ENCODE measurements at regions not wholly inside any gene's neighbourhood (a gene's known extent, or its start where the extent isn't known, plus 50 kb on each side); places are given as distances from the start of the nearest gene placed in this dataset.

DNA sequence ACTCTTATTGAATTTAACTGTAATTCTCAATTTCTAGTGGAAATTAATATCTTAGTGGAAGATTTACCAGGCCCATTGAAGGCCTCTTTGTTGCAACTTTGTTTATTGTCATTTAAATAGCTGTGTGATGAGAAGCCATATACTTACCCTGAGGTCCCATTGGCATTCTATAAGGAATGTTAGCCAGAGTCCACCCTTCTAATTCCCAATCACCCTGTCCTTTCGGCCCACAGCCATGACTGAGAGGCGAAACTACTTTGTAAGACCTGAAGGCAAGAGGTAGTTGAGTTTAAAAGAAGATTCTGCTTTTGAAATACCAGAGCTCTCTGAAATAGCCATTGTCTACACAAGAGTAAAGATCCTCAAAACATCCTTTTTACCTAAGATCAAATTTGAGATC lies 290.5 kb upstream of the RARB start:
- TF ChIP-seq, protein P1, sequence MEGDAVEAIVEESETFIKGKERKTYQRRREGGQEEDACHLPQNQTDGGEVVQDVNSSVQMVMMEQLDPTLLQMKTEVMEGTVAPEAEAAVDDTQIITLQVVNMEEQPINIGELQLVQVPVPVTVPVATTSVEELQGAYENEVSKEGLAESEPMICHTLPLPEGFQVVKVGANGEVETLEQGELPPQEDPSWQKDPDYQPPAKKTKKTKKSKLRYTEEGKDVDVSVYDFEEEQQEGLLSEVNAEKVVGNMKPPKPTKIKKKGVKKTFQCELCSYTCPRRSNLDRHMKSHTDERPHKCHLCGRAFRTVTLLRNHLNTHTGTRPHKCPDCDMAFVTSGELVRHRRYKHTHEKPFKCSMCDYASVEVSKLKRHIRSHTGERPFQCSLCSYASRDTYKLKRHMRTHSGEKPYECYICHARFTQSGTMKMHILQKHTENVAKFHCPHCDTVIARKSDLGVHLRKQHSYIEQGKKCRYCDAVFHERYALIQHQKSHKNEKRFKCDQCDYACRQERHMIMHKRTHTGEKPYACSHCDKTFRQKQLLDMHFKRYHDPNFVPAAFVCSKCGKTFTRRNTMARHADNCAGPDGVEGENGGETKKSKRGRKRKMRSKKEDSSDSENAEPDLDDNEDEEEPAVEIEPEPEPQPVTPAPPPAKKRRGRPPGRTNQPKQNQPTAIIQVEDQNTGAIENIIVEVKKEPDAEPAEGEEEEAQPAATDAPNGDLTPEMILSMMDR (conservative IDR thresholded peaks at IDR 0.05), result no peak
- TF ChIP-seq ZFX (IDR thresholded peaks at IDR 0.05), result no peak

Measured in C4-2B (cell line).